Nephron (organoid): ENCODE measurements at regions not wholly inside any gene's neighbourhood (a gene's known extent, or its start where the extent isn't known, plus 50 kb on each side); places are given as distances from the start of the nearest gene placed in this dataset.

Source experiments
- H3K27ac Mint-ChIP-seq, 3 experiments: 2 replicates each; pipeline ENCODE4 v1.8.0; 2020; ENCODE audit warnings: mixed read lengths in 3 of 3, mild to moderate bottlenecking in 2 of 3, moderate library complexity in 1 of 3
- H3K27me3 Mint-ChIP-seq: 2 replicates; pipeline ENCODE4 v1.8.0; 2021; ENCODE audit warnings: low read depth, mild to moderate bottlenecking, moderate library complexity, mixed read lengths
- H3K36me3 Mint-ChIP-seq: 2 replicates; pipeline ENCODE4 v1.8.0; 2020; ENCODE audit warnings: low read depth, mixed read lengths
- H3K4me1 Mint-ChIP-seq: 2 replicates; pipeline ENCODE4 v1.8.0; 2020; ENCODE audit warnings: mixed read lengths
- H3K4me3 Mint-ChIP-seq, 3 experiments: 2 replicates each; pipeline ENCODE4 v1.8.0; 2020; ENCODE audit warnings: mild to moderate bottlenecking in 3 of 3, mixed read lengths in 3 of 3, moderate library complexity in 2 of 3
- H3K9me3 Mint-ChIP-seq: 2 replicates; pipeline ENCODE4 v1.8.0; 2020; ENCODE audit warnings: mixed read lengths
- TF ChIP-seq, protein P1 (sequence below), 3 experiments: fragments of 200-600 bp; sonication (generic); IDR thresholded peaks; one replicate each; pipeline ENCODE4 v1.5.0; 2021; ENCODE audit warnings: antibody characterized with exemption in 3 of 3; ENCODE audit not compliant: unreplicated experiment in 3 of 3

DNA sequence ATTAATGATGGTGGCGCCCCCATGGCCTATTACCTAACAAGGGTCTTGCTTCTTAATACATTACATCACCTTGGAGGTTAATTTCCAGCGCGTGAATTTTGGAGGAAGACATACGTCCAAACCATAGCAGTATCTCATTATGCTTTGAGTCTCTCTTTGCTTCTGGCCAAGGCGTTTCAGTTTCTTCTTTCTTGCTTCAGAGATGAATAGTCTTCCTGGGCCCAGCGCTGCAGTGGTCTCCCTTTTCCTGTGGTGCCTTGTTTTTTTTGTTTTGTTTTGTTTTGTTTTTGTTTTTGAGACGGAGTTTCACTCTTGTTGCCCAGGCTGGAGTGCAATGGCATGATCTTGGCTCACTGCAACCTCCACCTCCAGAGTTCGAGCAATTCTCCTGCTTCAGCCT, 268.4 kb downstream of the SOX4 start:
- H3K27ac Mint-ChIP-seq: no peak overlapping the region
- H3K9me3 Mint-ChIP-seq: no peaks in the 10 kb centered on the region
- H3K36me3 Mint-ChIP-seq: peaks cover 51% of the 10 kb centered on the region
- no peaks in the 10 kb centered on the region for H3K27me3 Mint-ChIP-seq
- no peak overlapping the region for H3K4me3 Mint-ChIP-seq
- TF ChIP-seq, protein P1, sequence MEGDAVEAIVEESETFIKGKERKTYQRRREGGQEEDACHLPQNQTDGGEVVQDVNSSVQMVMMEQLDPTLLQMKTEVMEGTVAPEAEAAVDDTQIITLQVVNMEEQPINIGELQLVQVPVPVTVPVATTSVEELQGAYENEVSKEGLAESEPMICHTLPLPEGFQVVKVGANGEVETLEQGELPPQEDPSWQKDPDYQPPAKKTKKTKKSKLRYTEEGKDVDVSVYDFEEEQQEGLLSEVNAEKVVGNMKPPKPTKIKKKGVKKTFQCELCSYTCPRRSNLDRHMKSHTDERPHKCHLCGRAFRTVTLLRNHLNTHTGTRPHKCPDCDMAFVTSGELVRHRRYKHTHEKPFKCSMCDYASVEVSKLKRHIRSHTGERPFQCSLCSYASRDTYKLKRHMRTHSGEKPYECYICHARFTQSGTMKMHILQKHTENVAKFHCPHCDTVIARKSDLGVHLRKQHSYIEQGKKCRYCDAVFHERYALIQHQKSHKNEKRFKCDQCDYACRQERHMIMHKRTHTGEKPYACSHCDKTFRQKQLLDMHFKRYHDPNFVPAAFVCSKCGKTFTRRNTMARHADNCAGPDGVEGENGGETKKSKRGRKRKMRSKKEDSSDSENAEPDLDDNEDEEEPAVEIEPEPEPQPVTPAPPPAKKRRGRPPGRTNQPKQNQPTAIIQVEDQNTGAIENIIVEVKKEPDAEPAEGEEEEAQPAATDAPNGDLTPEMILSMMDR (IDR thresholded peaks at IDR 0.05; ENCODE audit: unreplicated experiment in 3 of 3): no peak
- peaks cover 16% of the 10 kb centered on the region for H3K4me1 Mint-ChIP-seq

DNA sequence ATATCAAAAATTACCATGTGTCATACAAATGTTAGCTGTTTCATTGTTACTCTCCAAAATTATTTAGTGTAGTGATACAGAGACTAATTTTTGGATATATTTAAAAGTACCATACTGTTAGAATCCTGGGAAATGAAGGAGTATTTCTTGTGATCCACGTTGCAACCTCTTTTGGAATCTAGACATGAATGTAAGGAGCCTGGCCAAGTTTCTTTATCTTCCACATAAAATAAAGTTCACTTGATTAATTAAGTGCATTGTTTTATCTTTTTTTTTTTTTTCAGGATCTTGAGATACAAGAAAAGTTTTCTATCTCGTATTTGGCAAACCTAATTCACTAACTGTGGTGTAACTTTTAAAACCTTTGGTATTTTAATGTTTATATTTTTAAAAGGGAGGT, 270.7 kb downstream of the SOX4 start:
- H3K27ac Mint-ChIP-seq: peak overlapping the region; percentile 32 to 76 (median 70)
- H3K27me3 Mint-ChIP-seq: no peaks in the 10 kb centered on the region

GRCh38 chr6:21868226-21868625, 274.7 kb downstream of the SOX4 start:
- Mint-ChIP-seq H3K9me3 (no peaks in the 10 kb centered on the region), H3K36me3 (peaks cover 23% of the 10 kb centered on the region), H3K4me3 (peak overlapping the region in 1 of 3 experiments; percentile 11), H3K27me3 (no peaks in the 10 kb centered on the region), H3K4me1 (peaks cover 48% of the 10 kb centered on the region), H3K27ac (peak overlapping the region; percentile 9 to 86 (median 72))
- TF ChIP-seq, protein P1 (IDR thresholded peaks at IDR 0.05; ENCODE audit: unreplicated experiment in 3 of 3): no peak

More for the DNA sequence above, 270.7 kb downstream of the SOX4 start:
- Mint-ChIP-seq H3K4me1 (peaks cover 25% of the 10 kb centered on the region), H3K4me3 (no peak overlapping the region), H3K9me3 (no peaks in the 10 kb centered on the region), H3K36me3 (peaks cover 45% of the 10 kb centered on the region)
- TF ChIP-seq, protein P1 (IDR thresholded peaks at IDR 0.05; ENCODE audit: unreplicated experiment in 3 of 3): no peak

- peaks cover 7% of the 10 kb centered on the region for H3K9me3 Mint-ChIP-seq
- TF ChIP-seq, protein P1 (IDR thresholded peaks at IDR 0.05; ENCODE audit: unreplicated experiment in 3 of 3): no peak
- H3K4me1 Mint-ChIP-seq: peaks cover 51% of the 10 kb centered on the region
- H3K27me3 Mint-ChIP-seq: no peaks in the 10 kb centered on the region
- H3K36me3 Mint-ChIP-seq: peaks cover 31% of the 10 kb centered on the region
- no peak overlapping the region for H3K4me3 Mint-ChIP-seq
- H3K27ac Mint-ChIP-seq: peak overlapping the region; percentile 39 to 79 (median 53)
Observed at GRCh38 chr6:21869085-21869771, 275.7 kb downstream of the SOX4 start.

DNA sequence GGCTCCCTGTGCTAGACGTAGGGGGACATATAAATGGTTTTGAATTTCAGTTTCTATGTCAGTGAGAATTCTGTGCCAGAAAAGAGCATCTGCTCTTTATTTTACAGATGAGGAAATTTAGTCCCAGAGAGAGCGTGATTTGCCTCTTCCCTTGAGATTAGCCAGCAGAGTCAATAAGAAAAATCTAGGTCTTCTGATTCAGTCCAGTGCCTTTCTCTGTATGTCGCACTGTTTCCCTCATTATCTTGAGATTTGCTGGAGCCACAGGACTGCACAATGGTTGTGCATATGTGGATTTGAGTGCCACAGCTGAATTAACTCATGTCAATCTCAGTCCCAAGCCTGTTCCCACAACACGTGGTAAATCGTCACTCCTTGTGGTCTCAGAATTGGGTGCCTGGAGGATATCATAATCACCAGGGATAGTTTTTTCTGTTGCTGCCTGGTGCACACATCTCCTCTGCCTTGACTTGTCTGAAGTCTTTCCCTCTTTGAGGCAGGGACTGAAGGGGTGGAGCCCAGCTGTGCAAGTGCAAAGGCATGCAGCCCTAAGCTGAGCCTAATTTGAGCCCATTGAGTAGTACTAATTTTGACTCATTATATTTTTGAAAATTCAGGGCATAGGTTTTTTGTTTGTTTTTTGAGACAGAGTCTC, 276.7 kb downstream of the SOX4 start:
- H3K4me3 Mint-ChIP-seq: no peak overlapping the region

More for the DNA sequence above, 276.7 kb downstream of the SOX4 start:
- Mint-ChIP-seq H3K36me3 (peaks cover 41% of the 10 kb centered on the region), H3K9me3 (peaks cover 12% of the 10 kb centered on the region), H3K27ac (peak overlapping the region; percentile 39 to 79 (median 53)), H3K4me1 (peaks cover 49% of the 10 kb centered on the region), H3K27me3 (no peaks in the 10 kb centered on the region)
- TF ChIP-seq, protein P1 (IDR thresholded peaks at IDR 0.05; ENCODE audit: unreplicated experiment in 3 of 3): no peak
